HG02885 (cell line): ENCODE measurements at regions not wholly inside any gene's neighbourhood (a gene's known extent, or its start where the extent isn't known, plus 50 kb on each side); places are given as distances from the start of the nearest gene placed in this dataset.
"Not testable (repeated sequence)": the region's sequence is repeated elsewhere in the genome, so short reads cannot be mapped to it uniquely, and the experiment has no call there.

Experiments
- ATAC-seq: cut with Tn5 transposase; IDR thresholded peaks from one replicate; pipeline ENCODE4 v1.9.1; 2021; ENCODE audit warnings: mild to moderate bottlenecking; ENCODE audit not compliant: unreplicated experiment, poor library complexity

DNA sequence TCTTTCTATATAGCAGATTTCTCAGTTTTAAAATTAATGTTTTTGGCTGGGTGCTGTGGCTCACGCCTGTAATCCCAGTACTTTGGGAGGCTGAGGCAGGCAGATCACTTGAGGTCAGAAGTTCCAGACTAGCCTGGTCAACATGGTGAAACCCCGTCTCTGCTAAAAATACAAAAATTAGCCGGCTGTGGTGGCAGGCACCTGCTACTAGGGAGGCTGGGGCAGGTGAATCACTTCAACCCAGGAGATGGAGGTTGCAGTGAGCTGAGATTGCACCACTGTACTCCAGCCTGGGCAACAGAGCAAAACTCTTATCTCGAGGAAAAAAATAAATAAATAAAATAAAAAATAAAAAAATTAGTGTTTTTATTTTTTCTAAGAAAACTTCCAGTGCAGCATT, 127.5 kb upstream of the CACNA2D1 start:
- ATAC-seq, result not testable (repeated sequence)

DNA sequence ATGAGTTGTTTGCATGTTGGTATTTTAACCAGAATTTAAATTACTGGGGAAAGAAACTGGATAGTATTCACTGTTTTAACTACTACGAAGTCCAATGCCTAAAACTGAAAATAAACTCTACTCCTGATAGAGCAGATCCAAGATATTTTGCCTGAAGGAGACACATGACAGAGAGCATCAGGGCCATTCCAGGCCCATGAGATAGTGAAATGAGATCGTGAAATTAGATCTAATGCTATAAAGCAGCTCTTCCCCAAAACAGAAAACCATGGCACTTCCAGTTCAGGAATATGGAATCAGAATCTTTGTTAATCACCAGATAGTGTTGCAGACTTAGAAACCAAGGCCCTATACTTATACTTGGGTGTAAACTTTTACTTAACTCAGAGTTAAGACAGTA, 124.3 kb upstream of the CACNA2D1 start:
- ATAC-seq, result no peak

DNA sequence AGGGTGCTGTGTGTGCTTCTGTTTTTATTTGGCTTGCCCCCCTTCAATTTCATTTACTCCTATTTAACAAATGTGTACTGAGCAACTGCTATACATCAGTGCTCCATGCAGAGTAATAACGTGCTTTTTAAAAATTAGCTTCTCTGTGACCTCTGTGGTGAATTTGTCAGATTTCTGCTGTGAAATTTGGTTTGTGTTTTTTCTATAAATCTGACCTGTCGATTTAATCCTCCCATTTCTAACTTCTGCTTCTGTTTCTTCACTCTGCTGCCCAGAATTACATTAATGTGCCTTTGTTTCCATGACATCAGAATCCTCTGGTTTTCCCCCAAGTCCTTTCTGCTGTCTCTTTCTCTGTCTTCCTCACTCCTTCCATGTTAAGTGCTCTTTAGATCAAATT, 123.8 kb upstream of the CACNA2D1 start:
- ATAC-seq, result no peak

DNA sequence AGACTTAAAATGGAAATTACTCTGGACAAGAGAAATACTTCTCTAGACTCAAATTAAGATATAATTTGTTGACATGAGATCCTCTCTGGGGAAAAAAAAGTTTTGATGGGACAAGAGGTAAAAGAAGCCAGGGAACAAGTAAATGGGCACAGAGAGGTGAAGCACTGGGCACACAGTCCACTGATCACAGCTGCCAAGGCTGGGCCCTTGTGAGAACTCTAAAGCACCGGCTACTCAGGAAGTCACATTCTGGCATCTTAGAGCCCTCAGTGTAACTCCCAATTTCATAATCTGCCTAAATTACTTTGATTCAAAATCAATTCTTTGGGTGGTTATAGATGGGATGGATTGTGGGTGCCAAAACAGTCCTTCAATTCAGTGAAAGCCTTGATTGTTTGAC, 123.2 kb upstream of the CACNA2D1 start:
- no peak for ATAC-seq

DNA sequence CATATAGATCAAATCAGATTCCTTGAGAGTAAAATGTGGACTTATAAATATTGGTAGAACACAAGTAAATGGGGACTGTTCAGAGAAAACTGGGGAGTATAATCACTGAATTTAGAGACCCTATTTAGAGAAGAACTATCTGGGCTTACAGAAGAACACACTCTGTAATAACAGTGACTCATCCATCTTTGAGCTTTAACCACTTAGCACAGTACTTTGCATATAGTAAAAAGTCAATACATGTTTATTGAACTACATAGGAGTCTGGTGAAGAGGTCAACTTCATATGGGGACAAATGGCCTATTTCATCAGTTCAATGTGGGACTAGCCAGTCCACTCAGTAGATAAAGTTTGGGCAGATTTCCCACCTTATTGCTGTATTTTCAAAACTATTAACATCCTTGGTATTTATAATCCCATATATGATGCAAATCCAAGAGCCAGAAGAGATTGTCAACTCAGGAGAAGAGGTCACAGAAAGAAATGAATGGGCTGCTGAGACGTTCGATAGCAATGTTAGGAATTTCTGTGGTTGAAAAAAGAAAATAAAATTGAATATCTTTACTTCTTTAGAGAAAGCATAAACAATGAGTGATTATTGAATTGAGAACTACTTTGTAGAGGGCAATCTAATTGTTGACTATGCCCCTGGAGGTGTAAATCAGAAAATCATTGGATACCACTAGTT, 119.3 kb upstream of the CACNA2D1 start:
- ATAC-seq, result no peak

DNA sequence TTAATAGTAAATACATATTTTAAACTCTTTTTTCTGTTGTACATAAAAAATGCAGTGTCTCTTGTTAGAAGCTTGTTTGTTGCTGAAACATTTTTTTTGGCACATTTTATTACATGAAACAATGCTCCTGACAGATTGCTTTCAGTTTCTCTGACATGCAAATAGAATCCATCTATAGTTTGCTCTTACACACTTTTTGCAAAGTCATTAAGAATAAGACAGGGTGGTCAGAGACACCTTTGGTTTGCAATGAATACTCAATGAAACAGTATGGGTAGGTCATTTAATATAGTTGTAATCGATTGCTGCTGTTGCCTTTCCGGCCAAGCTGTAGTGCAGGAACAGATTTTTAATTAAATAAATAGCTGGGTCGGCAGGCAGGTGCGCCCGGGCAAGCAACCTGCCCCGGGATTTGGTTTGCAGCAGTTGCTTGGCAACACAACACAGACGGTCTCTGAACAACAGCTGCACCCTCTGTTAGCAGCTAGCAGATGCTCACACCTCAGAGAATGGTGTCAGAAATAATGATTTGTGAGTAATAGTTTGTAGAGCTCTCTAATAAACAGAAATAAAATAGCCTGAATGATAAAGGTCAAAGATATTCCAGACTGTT, 115.7 kb upstream of the CACNA2D1 start:
- ATAC-seq, result peak; percentile 70

DNA sequence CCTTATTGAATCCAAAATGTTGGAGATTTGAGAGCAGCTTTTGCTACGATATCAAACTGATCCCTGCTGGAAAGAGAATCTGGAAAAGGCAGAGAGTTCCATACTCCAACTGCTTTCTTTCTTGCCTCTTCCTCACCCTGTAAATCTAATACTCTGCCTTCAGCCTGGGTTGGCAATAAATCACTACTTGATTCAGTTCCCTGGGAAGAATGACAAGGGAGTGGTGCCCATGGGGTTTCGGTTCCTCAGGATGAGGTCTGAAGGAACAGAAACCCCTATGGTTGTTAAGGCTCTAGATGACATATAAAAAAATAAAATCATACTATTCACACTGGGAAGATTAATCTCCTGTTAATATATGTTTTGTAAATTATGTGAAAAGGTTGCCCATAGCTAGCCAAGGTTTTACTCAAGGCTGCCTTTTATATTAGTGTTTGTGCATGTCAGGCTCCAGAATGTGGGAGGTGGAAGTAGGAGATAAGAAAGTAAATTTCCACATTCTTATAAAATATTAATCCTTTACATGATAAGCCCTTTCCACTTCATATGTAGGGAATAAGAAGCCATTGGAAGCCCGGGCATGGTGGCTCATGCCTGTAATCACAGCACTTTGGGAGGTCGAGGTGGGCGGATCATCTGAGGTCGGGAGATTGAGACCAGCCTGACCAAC, 106.2 kb upstream of the CACNA2D1 start:
- ATAC-seq, result no peak

DNA sequence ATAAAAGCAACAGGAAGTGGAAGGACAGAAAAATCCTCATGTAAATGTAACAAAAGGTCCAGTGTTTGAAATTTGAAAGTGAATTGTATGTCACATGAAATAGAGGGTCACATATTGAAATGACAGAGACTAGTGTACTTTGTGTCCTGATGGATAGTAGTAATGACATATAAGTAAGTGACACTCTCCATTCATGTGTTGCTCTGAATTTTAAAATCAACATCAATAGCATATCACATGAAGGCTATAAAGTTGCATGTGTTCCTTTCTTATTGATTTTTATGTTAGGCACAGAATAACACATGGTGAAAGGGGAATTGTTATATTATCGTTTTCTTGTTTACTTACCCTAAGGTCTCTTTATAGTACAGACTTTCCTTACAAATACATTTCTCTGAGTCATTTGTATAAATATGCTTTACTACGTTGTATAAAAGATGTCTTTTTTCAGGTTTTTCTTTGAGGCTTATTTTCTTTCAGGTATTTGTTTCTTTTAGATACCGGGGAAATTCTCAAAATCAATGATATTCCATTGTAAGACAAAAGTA, 104.6 kb upstream of the CACNA2D1 start:
- no peak for ATAC-seq

DNA sequence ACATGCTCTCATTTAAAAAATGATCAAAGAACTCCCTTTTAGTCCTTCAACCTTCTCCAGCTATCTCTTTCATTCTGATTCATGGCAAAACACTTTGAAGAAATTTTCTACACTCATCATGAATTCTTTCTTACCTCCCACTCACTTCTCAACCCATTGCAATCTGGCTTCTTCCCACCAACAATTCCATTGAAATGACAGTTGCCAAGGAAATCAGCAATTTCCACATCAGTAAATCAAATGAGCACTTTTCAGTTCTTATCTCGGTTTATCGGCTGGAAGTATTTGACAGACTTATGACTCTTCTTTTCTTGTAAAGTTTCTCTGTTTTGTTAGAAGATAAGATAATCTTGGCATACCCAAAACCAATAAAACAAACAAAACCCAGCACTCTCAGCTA, 99.1 kb upstream of the CACNA2D1 start:
- ATAC-seq, result no peak

DNA sequence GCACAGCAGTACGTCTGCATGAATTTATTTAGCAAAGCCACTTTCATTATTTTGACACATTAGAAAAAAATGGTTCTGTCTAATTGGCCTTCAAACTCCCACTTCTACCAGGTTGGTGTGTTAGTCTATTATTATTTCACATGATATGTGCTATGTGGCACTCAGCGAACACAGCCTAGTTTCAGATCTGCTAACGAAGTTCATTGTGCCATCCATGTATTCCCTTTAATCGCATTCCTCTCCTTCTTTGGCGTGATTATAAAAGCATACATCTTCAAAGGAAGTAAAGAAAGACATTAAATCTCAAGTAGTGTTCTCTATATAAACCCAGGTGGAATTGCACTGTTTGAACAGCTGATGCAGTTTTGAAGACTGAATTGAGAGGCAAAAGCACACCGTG, 96.4 kb upstream of the CACNA2D1 start:
- ATAC-seq, result no peak

DNA sequence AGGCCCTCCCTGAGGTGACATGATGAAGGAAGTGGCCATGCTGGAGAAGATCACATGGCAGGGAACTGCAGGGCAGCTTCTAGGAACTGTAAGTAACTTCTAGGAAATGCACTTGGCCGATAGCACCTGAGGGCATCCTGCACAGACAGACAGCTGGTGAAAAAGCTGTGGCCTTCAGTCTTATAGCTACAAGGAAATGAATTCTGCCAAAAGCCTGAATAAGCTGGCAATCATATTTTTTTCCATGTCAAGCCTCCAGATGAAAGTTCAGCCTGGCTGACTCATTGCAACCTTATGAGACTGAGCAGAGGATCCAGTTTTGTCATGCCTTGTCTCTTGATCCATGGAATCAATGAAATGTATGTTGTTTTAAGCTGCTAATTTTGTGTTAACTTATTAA, 91.1 kb upstream of the CACNA2D1 start:
- ATAC-seq, result no peak

DNA sequence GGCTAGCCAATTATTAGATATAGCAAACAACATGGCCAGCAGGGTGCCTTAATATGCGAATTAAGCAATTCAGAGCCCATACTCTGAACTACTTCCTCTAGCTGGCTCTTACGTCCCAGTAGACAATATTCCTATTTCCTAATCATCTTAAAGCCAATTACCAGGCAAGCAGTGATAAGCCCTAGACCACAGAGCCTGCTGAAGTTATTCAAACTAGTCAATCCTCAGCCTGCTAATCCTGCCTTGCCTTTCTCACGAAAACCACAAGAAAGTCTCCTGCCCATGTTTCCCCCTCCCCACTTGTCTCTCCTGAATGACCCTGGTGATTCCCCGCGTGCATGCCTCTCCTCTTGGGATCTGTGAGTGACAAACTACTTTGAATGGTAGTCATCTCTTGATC, 86.8 kb upstream of the CACNA2D1 start:
- ATAC-seq, result no peak

DNA sequence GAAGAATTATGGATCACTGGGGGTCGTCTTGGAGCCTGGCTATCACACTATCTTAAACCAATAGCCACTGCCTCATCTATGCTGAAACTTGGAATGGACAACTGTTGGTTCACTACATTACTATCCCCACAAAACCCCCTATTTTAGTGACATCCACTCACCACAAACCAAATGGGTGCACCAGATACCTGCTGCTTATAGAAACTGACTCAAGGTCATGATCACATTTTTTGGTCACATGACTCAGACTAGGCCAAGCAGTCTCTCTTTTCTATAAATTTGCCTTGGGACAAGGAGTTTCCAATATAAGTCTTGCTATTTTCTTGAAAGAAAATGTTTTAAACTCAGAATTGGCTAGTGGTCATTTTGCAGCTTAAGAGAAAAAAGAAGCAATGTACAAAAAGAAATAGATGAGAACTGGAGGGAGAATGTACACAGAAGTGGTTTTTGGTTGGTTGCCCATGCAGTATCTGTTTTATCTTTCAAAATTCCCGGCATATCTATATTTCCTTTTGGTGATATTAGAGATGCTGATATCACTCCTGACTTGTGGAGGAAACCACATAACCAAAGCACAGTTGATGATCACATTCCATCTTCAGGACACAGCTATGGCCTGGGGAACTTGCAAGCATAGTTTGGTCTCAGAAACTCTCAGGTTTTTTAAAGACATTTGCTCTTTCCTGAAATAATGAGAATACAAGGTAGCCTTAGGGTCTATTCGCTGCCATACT, 85.2 kb upstream of the CACNA2D1 start:
- no peak for ATAC-seq

DNA sequence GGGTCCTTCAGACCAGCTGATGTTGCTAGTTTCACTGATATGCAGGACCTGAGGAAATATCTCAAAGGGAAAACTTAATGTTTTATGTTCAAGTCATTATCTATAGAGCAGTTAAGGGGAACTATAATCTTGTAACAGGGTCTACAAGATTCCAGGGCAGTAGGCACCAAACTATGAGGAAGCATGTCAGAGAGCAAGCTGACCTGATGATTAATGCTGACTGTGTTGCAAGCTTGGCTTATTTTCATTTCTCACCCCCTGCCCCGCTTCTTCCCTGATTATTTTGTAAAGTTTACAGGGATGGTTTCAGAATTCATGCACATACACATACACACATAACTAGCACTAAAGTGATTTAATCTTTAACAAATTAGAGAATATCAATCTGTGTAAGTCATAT, 84.3 kb upstream of the CACNA2D1 start:
- ATAC-seq, result no peak

DNA sequence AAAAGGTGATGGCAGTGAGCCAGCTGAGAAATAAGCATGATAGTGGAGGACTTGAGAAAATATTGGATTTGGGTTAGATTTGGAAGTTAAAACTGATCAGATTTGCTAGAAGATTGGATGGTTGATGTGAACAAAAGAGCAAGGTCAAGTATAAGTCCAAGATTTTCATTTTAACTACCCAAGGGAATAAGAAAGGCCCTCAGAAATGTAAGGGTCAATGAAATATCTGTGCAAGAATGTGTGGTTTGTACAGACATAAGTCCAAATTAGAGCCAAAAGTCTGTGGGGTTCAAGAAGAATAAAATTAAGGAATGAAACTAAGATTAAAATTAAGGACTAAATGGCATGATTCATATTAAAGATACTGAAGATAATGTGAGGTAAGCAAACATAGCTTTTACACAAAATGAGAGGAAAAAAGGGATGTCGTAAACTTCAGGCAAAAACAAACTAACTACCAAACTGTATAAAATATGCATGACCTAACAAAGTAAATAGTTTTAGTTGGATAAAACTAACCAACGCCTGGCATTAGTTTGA, 78.4 kb upstream of the CACNA2D1 start:
- ATAC-seq, result no peak

DNA sequence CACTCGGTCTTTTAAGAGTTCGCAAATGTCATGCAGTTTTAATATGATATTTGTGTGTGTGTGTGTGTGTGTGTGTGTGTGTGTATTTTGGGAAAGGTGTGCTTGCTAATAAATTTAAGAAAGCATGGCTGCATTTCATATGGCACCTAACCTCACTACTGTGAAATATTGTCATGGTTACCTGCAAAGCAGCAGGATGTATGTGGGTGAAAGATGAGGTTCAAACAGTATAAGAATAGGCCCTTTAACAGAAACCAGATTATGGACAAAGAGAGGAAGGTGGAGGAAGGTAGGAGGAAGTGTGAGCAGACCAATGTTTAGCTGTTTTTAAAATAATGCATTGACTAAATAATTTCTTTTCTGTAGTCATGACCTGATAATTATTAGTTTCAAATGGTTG, 73.5 kb upstream of the CACNA2D1 start:
- no peak for ATAC-seq

DNA sequence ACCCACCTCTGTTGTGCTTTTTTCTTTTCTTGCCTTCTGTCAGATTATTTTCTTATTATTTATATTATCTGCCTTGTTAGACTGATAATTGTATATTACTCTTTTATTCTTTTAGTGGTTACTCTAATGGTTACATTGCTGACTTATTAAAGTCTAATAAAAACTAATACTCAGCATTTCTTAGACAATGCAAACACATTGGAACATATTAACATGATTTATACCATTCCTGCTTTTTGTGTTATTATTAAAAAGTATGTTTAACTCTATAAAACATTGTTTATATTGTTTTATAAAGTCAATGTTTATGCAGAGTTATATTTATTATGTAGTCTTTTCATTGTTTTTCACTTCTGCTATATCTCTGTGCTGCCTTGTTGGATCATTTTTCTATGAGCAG, 68.0 kb upstream of the CACNA2D1 start:
- ATAC-seq, result no peak

DNA sequence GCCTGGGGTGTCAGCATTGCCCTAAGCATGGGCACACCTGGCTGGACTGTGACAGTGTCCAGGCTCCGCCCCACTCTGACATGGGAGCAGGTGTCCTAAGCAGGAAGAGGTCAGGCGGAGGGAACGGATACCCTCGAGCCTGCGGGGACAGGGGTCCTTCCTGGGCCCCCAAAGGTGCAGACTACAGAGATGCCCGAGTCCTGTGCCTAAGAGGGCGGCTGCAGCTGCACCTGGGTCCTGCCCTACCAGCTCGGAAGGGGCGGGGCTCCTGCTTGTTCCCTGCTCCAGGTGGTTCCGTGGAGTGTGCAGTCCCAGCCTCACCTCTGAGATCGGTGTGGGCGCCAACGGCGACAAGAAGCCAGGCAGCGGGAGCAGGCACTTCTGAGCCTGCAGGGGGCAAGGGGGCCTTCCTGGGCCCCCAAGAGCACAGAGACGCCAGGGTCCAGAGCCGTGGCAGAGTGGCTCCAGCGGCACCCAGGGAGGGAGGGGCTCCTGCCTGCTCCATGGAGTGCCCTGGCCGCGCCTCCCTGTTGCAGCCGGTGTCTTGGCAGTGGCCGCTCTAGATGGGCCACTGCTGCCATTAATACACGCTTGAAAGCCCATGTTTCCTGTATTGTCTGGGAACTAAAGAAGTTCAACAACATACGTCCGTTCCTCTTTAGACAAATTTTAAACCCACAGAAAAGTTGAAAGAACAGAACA, 64.5 kb upstream of the CACNA2D1 start:
- no peak for ATAC-seq

DNA sequence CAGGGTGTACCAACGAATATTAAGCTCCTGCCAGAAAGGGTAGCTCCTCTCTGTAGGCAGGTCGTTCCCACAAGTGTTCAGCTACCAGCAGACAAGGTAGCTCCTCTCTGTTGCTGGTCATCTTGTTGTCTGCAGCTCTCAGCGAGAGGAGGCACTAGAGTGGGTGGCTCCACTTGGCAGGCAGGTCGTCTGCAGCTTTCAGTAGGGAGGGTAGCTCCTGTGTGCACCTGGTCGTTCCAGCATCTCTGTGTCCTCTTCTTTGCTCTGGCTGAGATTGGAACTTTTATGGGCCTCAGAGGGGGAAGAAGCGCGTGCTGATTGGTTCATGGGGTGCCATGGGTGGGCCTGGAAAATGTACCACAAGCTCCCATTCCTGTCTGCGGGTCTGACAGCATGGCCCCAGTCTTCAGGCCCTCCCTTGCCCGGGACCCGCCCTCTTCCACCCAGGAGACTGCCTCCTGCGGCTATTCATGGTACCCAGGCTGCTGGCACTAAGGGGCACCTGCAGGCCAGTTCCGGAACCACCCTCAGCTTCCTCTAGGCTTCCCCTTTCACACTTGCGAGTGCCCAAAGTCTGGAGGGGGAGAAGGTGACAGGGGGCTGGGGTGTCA, 63.9 kb upstream of the CACNA2D1 start:
- no peak for ATAC-seq

DNA sequence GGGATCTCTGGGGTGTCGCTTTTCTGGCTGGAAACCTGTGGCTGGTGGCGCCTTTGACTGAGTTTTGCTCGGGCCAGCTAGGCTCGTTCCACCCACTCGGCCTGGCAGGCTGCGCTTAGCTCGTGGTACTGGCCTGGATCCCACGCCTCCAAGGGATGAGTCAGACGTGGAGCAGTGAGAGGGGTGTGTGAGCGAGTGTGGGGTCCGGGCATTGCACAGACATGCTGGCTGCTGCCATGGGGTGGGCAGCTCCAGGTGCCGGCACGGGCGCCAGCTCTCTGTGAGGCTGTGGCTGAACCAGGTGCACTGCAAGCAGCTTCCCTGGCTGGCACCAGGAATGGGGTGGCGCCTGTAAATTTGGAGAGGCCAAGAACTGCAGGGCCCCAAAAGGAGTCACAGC, 63.1 kb upstream of the CACNA2D1 start:
- ATAC-seq, result no peak
